MCF 10A (cell line): ENCODE measurements at regions not wholly inside any gene's neighbourhood (a gene's known extent, or its start where the extent isn't known, plus 50 kb on each side); places are given as distances from the start of the nearest gene placed in this dataset.
A peak's percentile ranks its signal among the peaks of the same experiment; 100 is the strongest.

Experiments
- BruUV-seq: library from RNA; stranded (reverse); fragments of 400-500 nt; replicated peaks from 2 replicates; lab custom pipeline; 2021; lab: Mats Ljungman, UMichigan
- CTCF ChIA-PET: fragments of 300-600 bp; sonication (Branson Sonifier 250); formaldehyde crosslinking; extraction: SDS; loops from one replicate; lab custom pipeline; 2021; ENCODE audit warnings: antibody characterized with exemption, inconsistent platforms; lab: Yijun Ruan, JAX
- POLR2A ChIA-PET: fragments of 300-600, 350-650 bp; sonication (Branson Sonifier 250); formaldehyde crosslinking; extraction: SDS; loops from one replicate; lab custom pipeline; 2020; ENCODE audit warnings: antibody characterized with exemption, inconsistent platforms; lab: Yijun Ruan, JAX
- DNase-seq: peaks from one replicate; pipeline ENCODE4 v3.0.0-alpha.2; 2018; ENCODE audit not compliant: unreplicated experiment
- H3K27ac Mint-ChIP-seq: one replicate; pipeline ENCODE4 v1.8.0; 2022; ENCODE audit warnings: mild to moderate bottlenecking, low read depth, mixed read lengths; ENCODE audit not compliant: unreplicated experiment
- H3K27me3 Mint-ChIP-seq: one replicate; pipeline ENCODE4 v1.8.0; 2022; ENCODE audit warnings: mixed read lengths; ENCODE audit not compliant: insufficient read depth, unreplicated experiment
- H3K36me3 Mint-ChIP-seq: one replicate; pipeline ENCODE4 v1.8.0; 2022; ENCODE audit warnings: mild to moderate bottlenecking, moderate library complexity, mixed read lengths; ENCODE audit not compliant: insufficient read depth, unreplicated experiment
- H3K4me1 Mint-ChIP-seq: one replicate; pipeline ENCODE4 v1.8.0; 2022; ENCODE audit warnings: mixed read lengths; ENCODE audit not compliant: insufficient read depth, unreplicated experiment
- H3K4me3 Mint-ChIP-seq: one replicate; pipeline ENCODE4 v1.8.0; 2022; ENCODE audit warnings: mild to moderate bottlenecking, moderate library complexity, mixed read lengths; ENCODE audit not compliant: unreplicated experiment
- H3K9me3 Mint-ChIP-seq: one replicate; pipeline ENCODE4 v1.8.0; 2022; ENCODE audit warnings: mixed read lengths; ENCODE audit not compliant: unreplicated experiment
- intact Hi-C: fragments of 100-400 bp; cut with micrococcal nuclease; formaldehyde crosslinking; loops from 2 replicates; pipeline ENCODE4 v1.14.1; 2022
- TF ChIP-seq, protein P1 (sequence below): fragments of 200-600 bp; IDR thresholded peaks from one replicate; pipeline ENCODE4 v1.8.0; 2022; ENCODE audit warnings: antibody characterized with exemption, mild to moderate bottlenecking; ENCODE audit not compliant: unreplicated experiment

DNA sequence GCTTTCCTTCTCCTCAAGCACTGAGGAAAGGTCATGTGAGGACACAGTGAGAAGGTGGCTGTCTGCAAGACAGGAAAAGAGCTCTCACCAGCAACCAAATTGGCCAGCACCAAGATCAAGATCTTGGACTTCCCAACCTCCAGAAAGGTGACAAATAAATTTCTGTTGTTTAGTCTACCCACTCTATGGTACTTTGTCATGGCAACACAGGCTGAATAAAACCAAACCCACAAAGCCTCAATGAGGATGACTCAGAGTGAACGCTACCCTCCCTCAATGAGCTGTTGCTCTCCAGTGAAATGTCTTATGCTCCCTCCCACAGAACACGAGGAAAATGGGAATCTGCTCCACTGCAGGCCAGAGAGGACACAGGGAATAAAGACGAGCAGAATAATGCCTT, 244.1 kb downstream of the RAB28 start:
- H3K27ac Mint-ChIP-seq: no peak overlapping the region
- H3K4me1 Mint-ChIP-seq: no peaks in the 10 kb centered on the region
- no peaks in the 10 kb centered on the region for H3K27me3 Mint-ChIP-seq
- H3K9me3 Mint-ChIP-seq: peaks cover 5% of the 10 kb centered on the region
- H3K36me3 Mint-ChIP-seq: no peaks in the 10 kb centered on the region
- H3K4me3 Mint-ChIP-seq: no peak overlapping the region
- ChIA-PET POLR2A (interaction anchor here (0.6 kb wide), 1 partner anchor 310 kb away, joined by 3 read pairs; no protein-coding TSS in a partner anchor), CTCF (interaction anchor here (0.7 kb wide), 1 partner anchor 19 kb away, joined by 3 read pairs; no protein-coding TSS in a partner anchor)
- TF ChIP-seq, protein P1, sequence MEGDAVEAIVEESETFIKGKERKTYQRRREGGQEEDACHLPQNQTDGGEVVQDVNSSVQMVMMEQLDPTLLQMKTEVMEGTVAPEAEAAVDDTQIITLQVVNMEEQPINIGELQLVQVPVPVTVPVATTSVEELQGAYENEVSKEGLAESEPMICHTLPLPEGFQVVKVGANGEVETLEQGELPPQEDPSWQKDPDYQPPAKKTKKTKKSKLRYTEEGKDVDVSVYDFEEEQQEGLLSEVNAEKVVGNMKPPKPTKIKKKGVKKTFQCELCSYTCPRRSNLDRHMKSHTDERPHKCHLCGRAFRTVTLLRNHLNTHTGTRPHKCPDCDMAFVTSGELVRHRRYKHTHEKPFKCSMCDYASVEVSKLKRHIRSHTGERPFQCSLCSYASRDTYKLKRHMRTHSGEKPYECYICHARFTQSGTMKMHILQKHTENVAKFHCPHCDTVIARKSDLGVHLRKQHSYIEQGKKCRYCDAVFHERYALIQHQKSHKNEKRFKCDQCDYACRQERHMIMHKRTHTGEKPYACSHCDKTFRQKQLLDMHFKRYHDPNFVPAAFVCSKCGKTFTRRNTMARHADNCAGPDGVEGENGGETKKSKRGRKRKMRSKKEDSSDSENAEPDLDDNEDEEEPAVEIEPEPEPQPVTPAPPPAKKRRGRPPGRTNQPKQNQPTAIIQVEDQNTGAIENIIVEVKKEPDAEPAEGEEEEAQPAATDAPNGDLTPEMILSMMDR: no peak
- intact Hi-C loops: no loop called here
- peak; percentile 8 for DNase-seq
- no TSS peak for BruUV-seq

DNA sequence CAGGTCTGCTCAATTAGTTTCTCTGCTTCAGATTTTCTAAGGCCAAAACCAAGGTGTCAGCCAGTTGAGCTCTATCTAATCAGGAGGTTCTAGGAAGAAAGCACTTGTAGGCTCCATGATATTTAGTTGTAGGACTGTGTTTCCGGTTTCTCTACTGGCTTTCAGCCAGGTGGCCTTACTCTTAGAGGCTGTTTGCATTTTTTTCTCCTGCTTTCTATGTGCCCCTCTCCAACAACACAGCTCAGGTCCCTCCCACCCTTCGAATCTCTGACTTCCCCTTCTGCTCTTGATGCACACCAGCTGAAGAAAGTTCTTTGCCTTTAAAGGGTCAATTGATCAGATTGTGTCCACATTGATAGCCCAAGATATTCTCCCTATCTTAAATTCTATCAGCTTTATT, 245.2 kb downstream of the RAB28 start:
- no peak overlapping the region for H3K27ac Mint-ChIP-seq
- TF ChIP-seq, protein P1: no peak
- no peaks in the 10 kb centered on the region for H3K36me3 Mint-ChIP-seq
- CTCF ChIA-PET: no interaction called here
- no peak for DNase-seq
- no peaks in the 10 kb centered on the region for H3K4me1 Mint-ChIP-seq
- H3K9me3 Mint-ChIP-seq: peaks cover 5% of the 10 kb centered on the region
- no peak overlapping the region for H3K4me3 Mint-ChIP-seq
- intact Hi-C loops: no loop called here
- BruUV-seq: no TSS peak
- no peaks in the 10 kb centered on the region for H3K27me3 Mint-ChIP-seq
- POLR2A ChIA-PET: no interaction called here

DNA sequence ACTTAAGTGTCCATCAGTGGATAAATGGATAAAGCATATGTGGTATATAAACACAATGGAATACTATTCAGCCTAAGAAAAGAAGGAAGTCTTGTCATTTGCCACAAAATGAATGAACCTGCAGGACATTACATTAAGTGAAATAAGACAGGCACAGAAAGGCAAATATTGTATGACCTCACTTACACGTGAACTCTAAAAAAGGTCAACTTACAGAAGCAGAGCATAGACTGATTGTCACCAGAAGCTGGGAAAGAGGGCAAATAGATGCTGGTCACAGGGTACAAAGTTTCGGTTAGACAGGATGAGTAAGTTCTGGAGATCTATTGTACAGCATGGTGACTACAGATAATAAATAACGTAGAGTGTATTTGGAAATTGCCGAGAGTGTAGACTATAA, 247.7 kb downstream of the RAB28 start:
- CTCF ChIA-PET: no interaction called here
- BruUV-seq: no TSS peak
- POLR2A ChIA-PET: no interaction called here

DNA sequence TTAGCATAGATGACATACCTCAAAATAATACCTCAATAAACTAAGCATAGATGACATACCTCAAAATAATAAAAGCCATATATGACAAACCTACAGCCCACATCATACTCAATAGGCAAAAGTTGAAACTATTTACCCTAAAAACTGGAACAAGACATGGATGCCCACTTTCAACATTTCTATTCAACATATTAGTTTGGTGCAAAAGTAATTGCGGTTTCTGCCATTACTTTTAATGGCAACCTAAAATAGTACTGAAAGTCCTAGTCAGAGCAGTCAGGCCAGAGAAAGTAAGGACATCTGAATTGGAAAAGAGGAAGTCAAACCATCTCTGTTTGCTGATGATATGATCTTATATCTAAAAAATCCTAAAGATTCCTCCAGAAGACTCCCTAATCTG, 250.4 kb downstream of the RAB28 start:
- no peak overlapping the region for H3K4me3 Mint-ChIP-seq
- CTCF ChIA-PET: no interaction called here
- no peaks in the 10 kb centered on the region for H3K4me1 Mint-ChIP-seq
- TF ChIP-seq, protein P1: no peak
- H3K27ac Mint-ChIP-seq: no peak overlapping the region
- no peaks in the 10 kb centered on the region for H3K36me3 Mint-ChIP-seq
- no TSS peak for BruUV-seq
- no peaks in the 10 kb centered on the region for H3K27me3 Mint-ChIP-seq
- POLR2A ChIA-PET: no interaction called here
- no peak for DNase-seq
- intact Hi-C loops: no loop called here
- peaks cover 23% of the 10 kb centered on the region for H3K9me3 Mint-ChIP-seq

More for the DNA sequence above, 247.7 kb downstream of the RAB28 start:
- intact Hi-C loops: no loop called here
- no peaks in the 10 kb centered on the region for H3K4me1 Mint-ChIP-seq
- no peaks in the 10 kb centered on the region for H3K36me3 Mint-ChIP-seq
- no peak for DNase-seq
- no peaks in the 10 kb centered on the region for H3K27me3 Mint-ChIP-seq
- H3K27ac Mint-ChIP-seq: no peak overlapping the region
- peaks cover 16% of the 10 kb centered on the region for H3K9me3 Mint-ChIP-seq
- H3K4me3 Mint-ChIP-seq: no peak overlapping the region
- TF ChIP-seq, protein P1: no peak
